GM10266 (cell line): ENCODE measurements at regions not wholly inside any gene's neighbourhood (a gene's known extent, or its start where the extent isn't known, plus 50 kb on each side); places are given as distances from the start of the nearest gene placed in this dataset.

Experiments
- DNase-seq: peaks from one replicate; pipeline ENCODE4 v3.0.0; 2012; ENCODE audit errors: extremely low spot score
- TF ChIP-seq, protein P1 (sequence below): IDR thresholded peaks from 2 replicates; pipeline ENCODE4 v1.5.1; 2012; ENCODE audit warnings: mild to moderate bottlenecking, low read depth; ENCODE audit not compliant: control insufficient read depth, insufficient read depth; ENCODE audit errors: missing control alignments

DNA sequence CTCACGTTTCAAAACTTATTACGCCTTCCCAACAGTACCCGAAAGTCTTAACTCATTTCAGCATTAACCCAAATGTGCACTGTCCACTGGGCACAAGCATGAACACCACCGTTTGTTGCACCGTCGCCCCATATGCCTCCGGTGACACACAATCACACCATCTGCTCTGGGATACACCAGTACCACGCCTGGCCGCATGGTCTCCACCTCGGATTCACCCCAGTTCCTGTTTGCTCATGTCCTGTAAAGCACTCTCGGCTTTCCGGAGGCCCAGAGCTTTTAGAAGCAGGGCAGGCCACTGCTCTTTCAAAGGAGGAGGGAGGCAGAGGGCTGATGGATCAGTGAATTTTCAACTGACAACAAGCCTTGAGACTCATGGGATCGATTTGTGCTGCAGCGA lies 1570.0 kb upstream of the DEFB115 start:
- TF ChIP-seq, protein P1, sequence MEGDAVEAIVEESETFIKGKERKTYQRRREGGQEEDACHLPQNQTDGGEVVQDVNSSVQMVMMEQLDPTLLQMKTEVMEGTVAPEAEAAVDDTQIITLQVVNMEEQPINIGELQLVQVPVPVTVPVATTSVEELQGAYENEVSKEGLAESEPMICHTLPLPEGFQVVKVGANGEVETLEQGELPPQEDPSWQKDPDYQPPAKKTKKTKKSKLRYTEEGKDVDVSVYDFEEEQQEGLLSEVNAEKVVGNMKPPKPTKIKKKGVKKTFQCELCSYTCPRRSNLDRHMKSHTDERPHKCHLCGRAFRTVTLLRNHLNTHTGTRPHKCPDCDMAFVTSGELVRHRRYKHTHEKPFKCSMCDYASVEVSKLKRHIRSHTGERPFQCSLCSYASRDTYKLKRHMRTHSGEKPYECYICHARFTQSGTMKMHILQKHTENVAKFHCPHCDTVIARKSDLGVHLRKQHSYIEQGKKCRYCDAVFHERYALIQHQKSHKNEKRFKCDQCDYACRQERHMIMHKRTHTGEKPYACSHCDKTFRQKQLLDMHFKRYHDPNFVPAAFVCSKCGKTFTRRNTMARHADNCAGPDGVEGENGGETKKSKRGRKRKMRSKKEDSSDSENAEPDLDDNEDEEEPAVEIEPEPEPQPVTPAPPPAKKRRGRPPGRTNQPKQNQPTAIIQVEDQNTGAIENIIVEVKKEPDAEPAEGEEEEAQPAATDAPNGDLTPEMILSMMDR, result no peak
- no peak for DNase-seq

DNA sequence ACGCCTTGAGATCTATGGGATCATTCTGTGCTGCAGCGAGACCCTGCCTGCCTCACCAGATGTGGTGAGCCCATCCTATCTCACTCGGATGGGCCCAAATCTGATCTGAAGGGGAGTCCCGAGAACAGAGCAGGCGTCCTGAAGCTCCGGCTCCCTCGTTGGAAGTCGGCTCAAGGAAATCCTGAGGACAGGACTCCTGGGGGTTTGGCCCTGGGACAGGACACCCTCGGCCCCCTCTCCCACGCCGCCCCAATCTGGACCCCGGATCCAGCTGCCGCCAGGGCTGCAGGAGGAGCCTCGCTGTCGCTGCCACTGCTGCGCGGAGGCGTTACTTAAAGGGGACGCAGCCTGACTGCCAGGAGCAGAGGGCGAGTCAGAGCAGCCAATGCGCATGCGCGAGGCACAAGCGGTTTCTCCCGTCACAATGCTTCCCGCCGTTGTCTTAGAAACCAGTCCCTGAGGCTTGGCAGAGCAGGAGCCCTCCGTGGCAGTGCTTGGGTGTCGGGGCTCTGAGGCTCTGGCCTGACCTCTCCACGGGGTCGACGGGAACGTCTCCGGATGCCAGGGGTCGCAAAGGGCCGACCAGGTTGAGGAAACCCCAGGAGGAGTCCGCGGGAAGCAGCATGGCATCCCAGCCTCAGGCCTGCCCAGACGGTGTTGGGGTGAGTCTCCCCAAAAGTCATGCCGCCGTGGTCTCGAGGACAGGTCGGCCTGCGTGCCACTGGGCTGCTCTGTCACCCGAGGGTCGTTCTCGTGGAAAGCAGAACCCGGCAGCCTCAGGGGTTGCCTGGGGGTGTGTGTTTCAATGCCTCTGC lies 1567.8 kb upstream of the DEFB115 start:
- DNase-seq, result no peak
- TF ChIP-seq, protein P1, result no peak

DNA sequence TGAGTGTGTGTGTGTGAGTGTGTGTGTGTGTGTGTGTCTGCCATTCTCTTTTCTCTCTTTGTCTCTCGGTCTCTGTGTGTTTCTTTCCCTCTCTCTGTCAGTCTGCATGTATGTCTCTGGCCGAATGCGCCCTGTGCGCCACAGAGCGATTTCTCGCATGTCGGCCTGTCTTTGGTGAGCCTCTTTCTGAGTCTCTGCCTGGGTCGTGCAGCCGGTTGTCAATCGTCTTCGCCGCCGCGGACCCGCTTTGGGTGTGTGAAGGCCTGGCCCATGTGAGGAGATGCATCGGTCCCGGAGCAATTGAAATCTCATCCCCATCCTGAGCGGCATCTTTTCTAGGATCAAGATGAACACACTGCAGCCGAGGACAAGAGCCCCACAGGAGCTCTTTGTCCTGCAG lies 1567.2 kb upstream of the DEFB115 start:
- no peak for DNase-seq

GRCh38 chr20:29740601-29740950 lies 1516.9 kb upstream of the DEFB115 start:
- DNase-seq, result no peak
- TF ChIP-seq, protein P1, result no peak

More for the DNA sequence above, 1567.2 kb upstream of the DEFB115 start:
- TF ChIP-seq, protein P1, result no peak

GRCh38 chr20:29740951-29741593 lies 1516.4 kb upstream of the DEFB115 start:
- TF ChIP-seq, protein P1, result no peak
- no peak for DNase-seq

DNA sequence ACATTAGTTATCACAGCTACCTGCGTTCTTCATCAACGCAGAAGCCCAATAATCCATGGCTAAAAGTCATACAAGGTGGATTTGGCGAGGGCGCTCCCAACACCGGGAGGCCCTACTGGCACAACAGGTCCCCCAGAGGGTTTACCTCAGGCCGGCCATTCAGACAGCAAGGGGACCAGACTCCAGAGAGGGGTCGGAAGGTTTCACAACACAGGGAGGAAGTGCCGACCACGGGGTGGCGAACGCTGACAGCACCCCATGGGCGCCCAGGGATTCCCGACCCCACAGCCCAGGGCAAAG lies 1515.9 kb upstream of the DEFB115 start:
- DNase-seq, result peak; percentile 42
- TF ChIP-seq, protein P1, result no peak

DNA sequence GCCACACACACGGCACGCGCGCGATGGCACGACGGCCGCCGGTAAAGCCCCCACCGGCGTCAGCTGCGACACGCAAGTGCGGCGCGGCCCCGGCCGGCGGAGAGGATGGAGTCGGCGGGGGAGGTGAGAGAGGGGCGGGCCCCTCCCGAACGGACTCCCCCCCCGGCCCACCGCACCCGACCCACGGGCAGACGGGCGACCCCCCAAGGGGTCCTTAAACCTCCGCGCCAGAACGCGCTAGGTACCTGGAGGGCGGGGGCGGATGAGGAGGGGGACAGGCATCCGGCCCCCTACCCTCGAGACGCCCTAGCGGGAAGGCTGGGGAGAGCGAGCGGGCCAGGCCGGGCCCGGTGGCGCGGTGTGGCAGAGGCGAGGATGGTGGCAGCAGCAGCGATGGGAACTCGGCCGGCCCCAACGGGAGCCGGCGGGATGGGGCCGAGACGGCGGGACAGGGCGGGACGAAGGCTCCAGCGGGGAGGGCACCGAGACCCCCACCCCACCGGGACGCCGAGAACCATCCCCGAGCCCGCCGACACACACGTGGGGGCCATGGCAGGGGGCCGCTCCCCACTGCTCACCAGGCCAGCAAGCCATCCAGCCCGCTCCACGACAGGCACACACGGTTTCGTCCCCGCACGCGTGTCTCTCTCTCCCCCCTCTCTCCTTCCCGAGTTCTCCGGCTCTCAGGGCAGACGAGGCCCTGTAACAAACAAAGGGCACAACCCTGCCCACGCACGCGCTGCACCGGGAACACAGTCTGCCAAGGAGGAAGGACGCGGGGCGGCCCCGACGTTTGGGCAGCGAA lies 1515.4 kb upstream of the DEFB115 start:
- TF ChIP-seq, protein P1, result no peak
- DNase-seq, result peak; percentile 57
